ENCODE measurements at regions not wholly inside any gene's neighbourhood (a gene's known extent, or its start where the extent isn't known, plus 50 kb on each side); places are given as distances from the start of the nearest gene placed in this dataset.

DNA sequence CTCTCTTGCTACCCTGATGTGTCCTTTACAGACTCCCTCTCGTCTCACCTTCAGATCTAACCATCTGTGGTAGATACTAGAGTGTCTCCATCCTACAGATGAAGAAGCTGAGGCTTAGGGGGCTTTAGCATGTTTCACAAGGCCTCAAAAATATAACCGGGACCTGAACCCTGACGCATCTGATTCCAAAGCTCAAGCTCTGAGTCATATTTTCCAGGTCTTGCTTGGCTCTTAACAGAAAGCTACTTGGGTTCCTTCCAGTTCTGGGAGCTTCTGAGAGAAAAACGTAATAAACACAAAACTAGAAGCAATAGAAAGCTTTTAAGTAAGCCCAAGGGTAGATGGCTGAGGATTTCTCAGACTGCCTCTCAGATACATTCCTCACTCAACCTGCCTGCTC, 224.3 kb upstream of the EEF2KMT start:
- FAIRE-seq: no peak
- ChIA-PET POLR2A (no interaction called here), CTCF (ENCODE audit: low intra/inter-chr PET ratio, low total read pairs) (no interaction called here)
- no peaks in the 10 kb centered on the region for H3K79me2 ChIP-seq (ENCODE audit: insufficient read depth, low read length)
- H3K27ac ChIP-seq (ENCODE audit: extremely low read length, insufficient read depth, low read length): no peak overlapping the region
- H3K4me1 ChIP-seq (ENCODE audit: insufficient read depth, low read length): no peaks in the 10 kb centered on the region
- ATAC-seq: no peak
- no peaks in the 10 kb centered on the region for H3K9me3 ChIP-seq (ENCODE audit: low read length)
- no TSS peak for BruUV-seq (replicated peaks)
- H3K9ac ChIP-seq (ENCODE audit: insufficient read depth, low read depth, low read length): no peak overlapping the region
- intact Hi-C loops (cut with micrococcal nuclease; ENCODE audit: unreplicated experiment): no loop called here
- in situ Hi-C loops (cut with HindIII; ENCODE audit: extremely low pct_ligation_motif_present, low pct_unique_long_range_greater_than_20kb): no loop called here
- no peak overlapping the region for H3K4me2 ChIP-seq (ENCODE audit: low read depth, low read length)
- peaks cover 0 to 23% of the 10 kb centered on the region in 2 experiments; a peak in 2 of 5 replicates for H3K27me3 ChIP-seq (ENCODE audit: control insufficient read depth in 1 of 2, insufficient read depth in 2 of 2, low read length in 2 of 2)
- no peaks in the 10 kb centered on the region for H4K20me1 ChIP-seq (ENCODE audit: insufficient read depth, low read length)
- no peak for TF ChIP-seq ZNF224 (CRISPR knock-in tag; IDR thresholded peaks at IDR 0.05)
- no peak for TF ChIP-seq TBX2 (CRISPR knock-in tag; IDR thresholded peaks at IDR 0.05; ENCODE audit: borderline replicate concordance)
- no peak for TF ChIP-seq KDM3A (CRISPR knock-in tag; IDR thresholded peaks at IDR 0.05; ENCODE audit: low read depth)
- TF ChIP-seq ZMYM4 (CRISPR knock-in tag; IDR thresholded peaks at IDR 0.05): no peak
- no peak for TF ChIP-seq KLF16 (CRISPR knock-in tag; IDR thresholded peaks at IDR 0.05)
- TF ChIP-seq ZNF670 (CRISPR knock-in tag; IDR thresholded peaks at IDR 0.05; ENCODE audit: borderline replicate concordance): no peak
- no peak for DNase-seq (ENCODE audit: low spot score)
- H2AFZ ChIP-seq (ENCODE audit: low read length): no peak overlapping the region
- H3K36me3 ChIP-seq (replicated peaks in 1 of 2; ENCODE audit: control insufficient read depth in 1 of 2, insufficient read depth in 2 of 2, low read length in 2 of 2): no peaks in the 10 kb centered on the region
- 3% methylated on average over 4 of the region's 4 CpGs for WGBS (ENCODE audit: low lambda C conversion rate)
- no peak overlapping the region for H3K4me3 ChIP-seq (replicated peaks in 1 of 3; ENCODE audit: insufficient read depth in 1 of 3, low read depth in 2 of 3, low read length in 3 of 3)

DNA sequence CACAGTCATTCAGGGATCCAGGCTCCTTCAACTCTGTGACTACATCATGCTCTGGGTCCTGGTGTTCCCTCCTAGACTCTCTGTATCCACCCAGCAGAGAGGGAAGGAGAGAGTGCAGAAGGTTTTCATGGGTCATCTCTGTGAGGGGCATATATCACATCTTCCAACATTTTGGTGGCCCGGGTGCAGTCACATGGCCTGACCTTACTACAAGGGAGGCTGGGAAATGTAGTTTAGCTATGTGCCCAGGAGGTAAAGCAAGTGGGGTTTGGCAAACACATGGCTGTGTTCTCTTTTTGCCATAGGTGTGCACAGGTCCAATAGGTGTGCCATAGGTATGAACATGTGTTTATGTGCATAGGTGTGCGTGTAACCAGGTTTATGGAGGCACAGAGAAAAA, 222.2 kb upstream of the EEF2KMT start:
- no peak overlapping the region for H3K4me2 ChIP-seq (ENCODE audit: low read depth, low read length)
- BruUV-seq (replicated peaks): no TSS peak
- no peak overlapping the region for H3K4me3 ChIP-seq (replicated peaks in 1 of 3; ENCODE audit: insufficient read depth in 1 of 3, low read depth in 2 of 3, low read length in 3 of 3)
- H2AFZ ChIP-seq (ENCODE audit: low read length): no peak overlapping the region
- H4K20me1 ChIP-seq (ENCODE audit: insufficient read depth, low read length): no peaks in the 10 kb centered on the region
- CTCF ChIA-PET (ENCODE audit: low intra/inter-chr PET ratio, low total read pairs): no interaction called here
- WGBS (ENCODE audit: low lambda C conversion rate): 2% methylated on average over 2 of the region's 2 CpGs
- H3K79me2 ChIP-seq (ENCODE audit: insufficient read depth, low read length): no peaks in the 10 kb centered on the region
- POLR2A ChIA-PET: no interaction called here
- DNase-seq (ENCODE audit: low spot score) (no peak), ATAC-seq (no peak), FAIRE-seq (no peak)
- intact Hi-C loops (cut with micrococcal nuclease; ENCODE audit: unreplicated experiment) (no loop called here), in situ Hi-C loops (cut with HindIII; ENCODE audit: extremely low pct_ligation_motif_present, low pct_unique_long_range_greater_than_20kb) (no loop called here)
- H3K36me3 ChIP-seq (replicated peaks in 1 of 2; ENCODE audit: control insufficient read depth in 1 of 2, insufficient read depth in 2 of 2, low read length in 2 of 2): no peaks in the 10 kb centered on the region
- no peak overlapping the region for H3K9ac ChIP-seq (ENCODE audit: insufficient read depth, low read depth, low read length)
- no peaks in the 10 kb centered on the region for H3K4me1 ChIP-seq (ENCODE audit: insufficient read depth, low read length)
- no peak overlapping the region for H3K27ac ChIP-seq (ENCODE audit: extremely low read length, insufficient read depth, low read length)
- H3K27me3 ChIP-seq (ENCODE audit: control insufficient read depth in 1 of 2, insufficient read depth in 2 of 2, low read length in 2 of 2): peaks cover 0 to 14% of the 10 kb centered on the region in 2 experiments; a peak in 1 of 5 replicates
- H3K9me3 ChIP-seq (ENCODE audit: low read length): no peaks in the 10 kb centered on the region
- TF ChIP-seq ZNF30 (CRISPR knock-in tag; IDR thresholded peaks at IDR 0.05) (no peak), ZNF556 (CRISPR knock-in tag; IDR thresholded peaks at IDR 0.05; ENCODE audit: borderline replicate concordance) (no peak), ZNF775 (CRISPR knock-in tag; IDR thresholded peaks at IDR 0.05; ENCODE audit: borderline replicate concordance) (no peak), CC2D1A (CRISPR knock-in tag; IDR thresholded peaks at IDR 0.05) (no peak), ZNF550 (CRISPR knock-in tag; IDR thresholded peaks at IDR 0.05; ENCODE audit: borderline replicate concordance) (no peak), ZNF234 (CRISPR knock-in tag; conservative IDR thresholded peaks at IDR 0.05) (no peak), ZNF543 (CRISPR knock-in tag; IDR thresholded peaks at IDR 0.05) (no peak), HMG20A (CRISPR knock-in tag; IDR thresholded peaks at IDR 0.05; ENCODE audit: borderline replicate concordance) (no peak), SOX5 (CRISPR knock-in tag; IDR thresholded peaks at IDR 0.05; ENCODE audit: borderline replicate concordance) (no peak), CBX1 (IDR thresholded peaks at IDR 0.05; ENCODE audit: low read depth) (no peak), SP140L (CRISPR knock-in tag; IDR thresholded peaks at IDR 0.05; ENCODE audit: borderline replicate concordance) (no peak)
- TF ChIP-seq, protein P1, sequence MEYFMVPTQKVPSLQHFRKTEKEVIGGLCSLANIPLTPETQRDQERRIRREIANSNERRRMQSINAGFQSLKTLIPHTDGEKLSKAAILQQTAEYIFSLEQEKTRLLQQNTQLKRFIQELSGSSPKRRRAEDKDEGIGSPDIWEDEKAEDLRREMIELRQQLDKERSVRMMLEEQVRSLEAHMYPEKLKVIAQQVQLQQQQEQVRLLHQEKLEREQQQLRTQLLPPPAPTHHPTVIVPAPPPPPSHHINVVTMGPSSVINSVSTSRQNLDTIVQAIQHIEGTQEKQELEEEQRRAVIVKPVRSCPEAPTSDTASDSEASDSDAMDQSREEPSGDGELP (IDR thresholded peaks at IDR 0.05; ENCODE audit: borderline replicate concordance, low read depth): no peak
- TF ChIP-seq, protein P2, sequence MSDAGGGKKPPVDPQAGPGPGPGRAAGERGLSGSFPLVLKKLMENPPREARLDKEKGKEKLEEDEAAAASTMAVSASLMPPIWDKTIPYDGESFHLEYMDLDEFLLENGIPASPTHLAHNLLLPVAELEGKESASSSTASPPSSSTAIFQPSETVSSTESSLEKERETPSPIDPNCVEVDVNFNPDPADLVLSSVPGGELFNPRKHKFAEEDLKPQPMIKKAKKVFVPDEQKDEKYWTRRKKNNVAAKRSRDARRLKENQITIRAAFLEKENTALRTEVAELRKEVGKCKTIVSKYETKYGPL (CRISPR knock-in tag; IDR thresholded peaks at IDR 0.05): no peak

All from HepG2 (cell line).